Fibroblast of the aortic adventitia (primary cell): ENCODE measurements at regions not wholly inside any gene's neighbourhood (a gene's known extent, or its start where the extent isn't known, plus 50 kb on each side); places are given as distances from the start of the nearest gene placed in this dataset.
"Not testable (repeated sequence)": the region's sequence is repeated elsewhere in the genome, so short reads cannot be mapped to it uniquely, and the experiment has no call there.

Source experiments
- DNase-seq: peaks from one replicate; pipeline ENCODE4 v3.0.0-alpha.2; 2010; ENCODE audit warnings: low read depth
- H3K4me3 ChIP-seq: 2 replicates; pipeline ENCODE4 v1.5.1; 2011; ENCODE audit warnings: low read depth, mild to moderate bottlenecking, control low read depth, low read length, moderate library complexity
- TF ChIP-seq, protein P1 (sequence below): IDR thresholded peaks from 2 replicates; pipeline ENCODE4 v1.5.1; 2011; ENCODE audit warnings: mild to moderate bottlenecking, low read length, control low read depth, inconsistent platforms; ENCODE audit not compliant: insufficient read depth

DNA sequence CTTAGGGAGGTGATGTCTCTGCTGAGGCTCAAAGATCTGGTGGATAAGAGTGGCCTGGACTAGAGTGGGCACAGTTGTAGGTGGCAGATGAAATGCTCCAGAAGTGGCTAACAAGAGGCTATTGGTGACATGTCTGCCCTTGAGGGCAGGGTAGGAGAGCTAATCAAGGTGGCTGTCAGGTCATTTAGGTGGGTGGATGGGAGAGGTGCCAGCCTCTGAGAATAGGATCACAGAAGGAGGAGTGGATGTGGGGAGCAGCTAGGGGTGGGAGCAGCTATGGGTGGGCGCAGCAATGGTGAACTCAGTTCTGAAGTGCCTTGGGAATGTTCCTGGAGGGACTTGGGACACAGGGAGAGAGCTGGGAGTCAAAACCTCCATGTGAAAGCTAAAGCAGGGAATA lies 142.0 kb upstream of the GRIK3 start:
- H3K4me3 ChIP-seq, result no peak overlapping the region
- TF ChIP-seq, protein P1, sequence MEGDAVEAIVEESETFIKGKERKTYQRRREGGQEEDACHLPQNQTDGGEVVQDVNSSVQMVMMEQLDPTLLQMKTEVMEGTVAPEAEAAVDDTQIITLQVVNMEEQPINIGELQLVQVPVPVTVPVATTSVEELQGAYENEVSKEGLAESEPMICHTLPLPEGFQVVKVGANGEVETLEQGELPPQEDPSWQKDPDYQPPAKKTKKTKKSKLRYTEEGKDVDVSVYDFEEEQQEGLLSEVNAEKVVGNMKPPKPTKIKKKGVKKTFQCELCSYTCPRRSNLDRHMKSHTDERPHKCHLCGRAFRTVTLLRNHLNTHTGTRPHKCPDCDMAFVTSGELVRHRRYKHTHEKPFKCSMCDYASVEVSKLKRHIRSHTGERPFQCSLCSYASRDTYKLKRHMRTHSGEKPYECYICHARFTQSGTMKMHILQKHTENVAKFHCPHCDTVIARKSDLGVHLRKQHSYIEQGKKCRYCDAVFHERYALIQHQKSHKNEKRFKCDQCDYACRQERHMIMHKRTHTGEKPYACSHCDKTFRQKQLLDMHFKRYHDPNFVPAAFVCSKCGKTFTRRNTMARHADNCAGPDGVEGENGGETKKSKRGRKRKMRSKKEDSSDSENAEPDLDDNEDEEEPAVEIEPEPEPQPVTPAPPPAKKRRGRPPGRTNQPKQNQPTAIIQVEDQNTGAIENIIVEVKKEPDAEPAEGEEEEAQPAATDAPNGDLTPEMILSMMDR, result no peak

GRCh38 chr1:37177230-37177864 lies 143.0 kb upstream of the GRIK3 start:
- no peak overlapping the region for H3K4me3 ChIP-seq
- TF ChIP-seq, protein P1, result no peak
- DNase-seq, result no peak

More for the DNA sequence above, 142.0 kb upstream of the GRIK3 start:
- no peak for DNase-seq

GRCh38 chr1:37181425-37181824 lies 147.1 kb upstream of the GRIK3 start:
- H3K4me3 ChIP-seq, result no peak overlapping the region
- TF ChIP-seq, protein P1, result no peak
- no peak for DNase-seq

- no peak for DNase-seq
- H3K4me3 ChIP-seq, result no peak overlapping the region
- TF ChIP-seq, protein P1, result no peak
Observed at GRCh38 chr1:37184789-37185188, 150.5 kb upstream of the GRIK3 start.

DNA sequence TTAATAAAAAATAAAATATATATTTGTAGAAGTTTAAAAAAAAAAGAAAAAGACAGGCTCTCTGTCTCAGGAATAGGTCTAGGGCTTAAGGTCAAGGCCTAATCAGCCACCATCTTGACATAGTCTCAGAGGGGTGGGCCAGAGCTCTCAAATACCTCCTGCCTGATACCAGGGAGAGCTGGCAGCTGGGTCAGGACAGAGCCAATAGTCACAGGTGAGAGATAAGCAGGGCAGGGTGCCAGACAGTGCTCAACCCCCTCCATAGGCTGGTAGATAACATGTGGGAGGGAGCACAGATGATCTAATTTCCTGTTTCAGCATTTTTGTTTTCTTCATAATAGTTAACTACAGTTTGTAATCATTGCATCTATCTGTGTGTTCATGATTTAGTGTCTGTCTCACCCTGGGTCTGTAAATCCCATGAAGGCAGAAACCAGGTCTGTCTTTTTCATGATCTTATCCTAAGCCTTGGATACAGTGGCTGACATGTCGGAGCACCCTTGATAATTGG lies 152.0 kb upstream of the GRIK3 start:
- TF ChIP-seq, protein P1, result no peak
- H3K4me3 ChIP-seq, result no peak overlapping the region
- no peak for DNase-seq

GRCh38 chr1:37189111-37189510 lies 154.8 kb upstream of the GRIK3 start:
- TF ChIP-seq, protein P1, result no peak
- no peak for DNase-seq
- no peak overlapping the region for H3K4me3 ChIP-seq

DNA sequence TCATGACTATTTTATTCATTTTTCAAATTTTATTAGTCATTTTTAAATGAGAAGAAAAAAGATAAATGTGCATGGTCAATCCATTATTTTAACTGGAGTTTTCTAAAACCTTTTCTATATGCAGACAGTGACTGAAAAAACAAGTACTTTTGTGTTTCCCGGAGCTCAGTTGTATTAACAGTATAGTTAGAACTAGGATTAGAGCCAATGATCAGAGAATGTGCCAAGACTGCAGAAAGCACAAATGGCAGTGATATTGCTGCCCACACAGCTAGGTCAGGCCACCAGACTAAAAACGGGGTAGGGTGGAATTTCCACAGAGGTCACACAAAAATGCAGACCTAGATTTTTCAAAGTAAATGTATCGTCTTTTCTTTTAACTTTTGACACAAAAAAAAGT lies 163.1 kb upstream of the GRIK3 start:
- no peak for DNase-seq
- H3K4me3 ChIP-seq, result no peak overlapping the region
- TF ChIP-seq, protein P1, result no peak

DNA sequence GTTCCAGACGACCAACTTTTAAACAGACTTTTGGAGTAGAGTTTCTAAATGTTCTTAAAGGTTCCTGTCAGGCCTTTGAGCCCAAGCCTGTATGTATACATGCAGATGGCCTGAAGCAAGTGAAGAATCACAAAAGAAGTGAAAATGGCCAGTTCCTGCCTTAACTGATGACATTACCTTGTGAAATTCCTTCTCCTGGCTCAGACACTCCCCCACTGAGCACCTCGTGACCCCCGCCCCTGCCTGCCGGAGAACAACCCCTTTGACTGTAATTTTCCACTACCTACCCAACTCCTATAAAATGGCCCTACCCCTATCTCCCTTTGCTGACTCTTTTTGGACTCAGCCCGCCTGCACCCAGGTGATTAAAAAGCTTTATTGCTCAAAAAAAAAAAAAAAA lies 180.0 kb upstream of the GRIK3 start:
- DNase-seq, H3K4me3 ChIP-seq: not testable (repeated sequence)
